ENCODE measurements at regions not wholly inside any gene's neighbourhood (a gene's known extent, or its start where the extent isn't known, plus 50 kb on each side); places are given as distances from the start of the nearest gene placed in this dataset.

DNA sequence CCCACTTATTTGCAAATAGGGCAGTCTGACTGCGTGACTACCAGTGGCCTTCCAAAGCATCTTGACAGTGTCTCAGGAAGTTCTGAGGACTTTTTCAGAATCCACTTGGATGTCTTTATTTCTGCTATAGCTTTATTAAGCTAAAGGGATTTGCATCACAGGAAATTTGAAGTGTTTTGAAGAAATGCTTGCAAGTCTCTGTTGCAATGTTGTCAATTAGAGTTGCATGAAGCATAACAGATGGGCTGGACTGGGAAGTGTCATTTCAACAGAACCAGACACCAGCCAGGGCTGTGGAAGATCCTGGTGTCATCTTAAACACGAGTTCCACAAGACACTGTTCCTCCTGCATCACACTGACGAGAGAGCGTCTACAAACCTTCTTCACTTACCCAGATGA lies 224.5 kb downstream of the EN1 start:
- no peak overlapping the region for H3K27ac Mint-ChIP-seq
- Histone ChIP-seq H3K27ac (ENCODE audit: low read depth in 1 of 2, low read length in 2 of 2) (no peak overlapping the region), H3K4me3 (ENCODE audit: low read length) (no peak overlapping the region), H3K27me3 (ENCODE audit: control insufficient read depth in 1 of 2, insufficient read depth in 2 of 2, low read length in 2 of 2) (no peaks in the 10 kb centered on the region), H3K4me1 (ENCODE audit: insufficient read depth, low read length) (no peaks in the 10 kb centered on the region), H3K36me3 (ENCODE audit: insufficient read depth, low read length) (no peaks in the 10 kb centered on the region), H3K9me3 (ENCODE audit: control insufficient read depth in 1 of 2, insufficient read depth in 1 of 2, low read length in 2 of 2) (no peaks in the 10 kb centered on the region)
- DNase-seq (no peak), ATAC-seq (ENCODE audit: poor library complexity) (no peak)
- peaks cover 24% of the 10 kb centered on the region for H3K27me3 Mint-ChIP-seq
- no peaks in the 10 kb centered on the region for H3K4me1 Mint-ChIP-seq (ENCODE audit: low read depth)
- intact Hi-C loops (cut with DNase I, micrococcal nuclease) = no loop called here
- no peaks in the 10 kb centered on the region for H3K36me3 Mint-ChIP-seq (ENCODE audit: low read depth)
- no peaks in the 10 kb centered on the region for H3K9me3 Mint-ChIP-seq
- TF ChIP-seq, protein P1, sequence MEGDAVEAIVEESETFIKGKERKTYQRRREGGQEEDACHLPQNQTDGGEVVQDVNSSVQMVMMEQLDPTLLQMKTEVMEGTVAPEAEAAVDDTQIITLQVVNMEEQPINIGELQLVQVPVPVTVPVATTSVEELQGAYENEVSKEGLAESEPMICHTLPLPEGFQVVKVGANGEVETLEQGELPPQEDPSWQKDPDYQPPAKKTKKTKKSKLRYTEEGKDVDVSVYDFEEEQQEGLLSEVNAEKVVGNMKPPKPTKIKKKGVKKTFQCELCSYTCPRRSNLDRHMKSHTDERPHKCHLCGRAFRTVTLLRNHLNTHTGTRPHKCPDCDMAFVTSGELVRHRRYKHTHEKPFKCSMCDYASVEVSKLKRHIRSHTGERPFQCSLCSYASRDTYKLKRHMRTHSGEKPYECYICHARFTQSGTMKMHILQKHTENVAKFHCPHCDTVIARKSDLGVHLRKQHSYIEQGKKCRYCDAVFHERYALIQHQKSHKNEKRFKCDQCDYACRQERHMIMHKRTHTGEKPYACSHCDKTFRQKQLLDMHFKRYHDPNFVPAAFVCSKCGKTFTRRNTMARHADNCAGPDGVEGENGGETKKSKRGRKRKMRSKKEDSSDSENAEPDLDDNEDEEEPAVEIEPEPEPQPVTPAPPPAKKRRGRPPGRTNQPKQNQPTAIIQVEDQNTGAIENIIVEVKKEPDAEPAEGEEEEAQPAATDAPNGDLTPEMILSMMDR (IDR thresholded peaks at IDR 0.05) = no peak
- ChIA-PET POLR2A (no interaction called here), CTCF (no interaction called here)
- H3K4me3 Mint-ChIP-seq = no peak overlapping the region

DNA sequence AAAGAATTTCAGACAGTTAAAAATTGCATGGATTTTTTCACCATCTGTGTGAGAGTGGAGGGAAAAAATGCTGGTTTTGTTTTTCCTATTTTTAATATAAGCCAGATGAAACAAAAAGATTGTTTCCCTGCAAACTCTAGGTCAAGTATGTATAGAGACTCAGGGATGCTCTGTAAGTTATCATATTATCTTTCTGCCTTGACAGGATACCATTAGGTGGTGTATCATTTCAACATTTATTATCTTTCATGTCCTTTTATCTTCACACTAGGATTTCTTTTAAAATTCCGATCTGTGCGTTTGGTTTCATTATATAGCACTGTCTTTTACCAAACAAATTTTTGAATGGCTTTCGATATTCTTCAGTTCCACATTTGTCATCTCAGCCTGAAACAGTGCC lies 225.3 kb downstream of the EN1 start:
- H3K27me3 ChIP-seq (ENCODE audit: control insufficient read depth in 1 of 2, insufficient read depth in 2 of 2, low read length in 2 of 2) = no peaks in the 10 kb centered on the region
- no peak overlapping the region for H3K27ac ChIP-seq (ENCODE audit: low read depth in 1 of 2, low read length in 2 of 2)
- H3K36me3 ChIP-seq (ENCODE audit: insufficient read depth, low read length) = no peaks in the 10 kb centered on the region
- H3K36me3 Mint-ChIP-seq (ENCODE audit: low read depth) = no peaks in the 10 kb centered on the region
- peaks cover 24% of the 10 kb centered on the region for H3K27me3 Mint-ChIP-seq
- intact Hi-C loops (cut with DNase I, micrococcal nuclease) = no loop called here
- DNase-seq (no peak), ATAC-seq (ENCODE audit: poor library complexity) (no peak)
- no peaks in the 10 kb centered on the region for H3K4me1 Mint-ChIP-seq (ENCODE audit: low read depth)
- H3K4me3 ChIP-seq (ENCODE audit: low read length) = no peak overlapping the region
- POLR2A ChIA-PET = no interaction called here
- H3K27ac Mint-ChIP-seq = no peak overlapping the region
- no peaks in the 10 kb centered on the region for H3K9me3 Mint-ChIP-seq
- H3K4me1 ChIP-seq (ENCODE audit: insufficient read depth, low read length) = no peaks in the 10 kb centered on the region
- TF ChIP-seq, protein P1 (IDR thresholded peaks at IDR 0.05) = no peak
- no peak overlapping the region for H3K4me3 Mint-ChIP-seq
- H3K9me3 ChIP-seq (ENCODE audit: control insufficient read depth in 1 of 2, insufficient read depth in 1 of 2, low read length in 2 of 2) = no peaks in the 10 kb centered on the region
- CTCF ChIA-PET = no interaction called here

DNA sequence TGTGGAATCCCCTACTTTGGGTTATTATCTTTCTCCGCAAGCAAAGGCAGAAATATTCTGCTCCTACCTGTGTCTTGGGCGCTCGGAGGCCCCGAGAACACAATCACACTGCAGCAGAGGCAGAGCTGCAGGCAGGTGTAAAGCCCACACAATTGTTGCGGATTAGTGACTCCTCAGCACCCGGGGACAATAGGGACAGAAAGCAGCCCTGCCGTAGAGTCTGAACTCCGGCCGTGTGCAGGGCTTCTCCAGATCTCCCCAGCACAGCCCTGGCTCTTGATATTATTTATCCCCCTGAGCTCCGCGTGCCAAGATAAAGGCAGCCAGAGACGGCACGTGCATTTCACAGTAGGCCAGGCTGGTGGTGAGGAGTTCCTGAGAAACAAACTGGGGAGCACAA lies 229.2 kb downstream of the EN1 start:
- ChIA-PET POLR2A (no interaction called here), CTCF (no interaction called here)
- Mint-ChIP-seq H3K36me3 (ENCODE audit: low read depth) (no peaks in the 10 kb centered on the region), H3K27me3 (peaks cover 24% of the 10 kb centered on the region), H3K27ac (no peak overlapping the region), H3K4me3 (no peak overlapping the region), H3K9me3 (no peaks in the 10 kb centered on the region), H3K4me1 (ENCODE audit: low read depth) (no peaks in the 10 kb centered on the region)
- DNase-seq = no peak
- Histone ChIP-seq H3K4me3 (ENCODE audit: low read length) (no peak overlapping the region), H3K27ac (ENCODE audit: low read depth in 1 of 2, low read length in 2 of 2) (no peak overlapping the region), H3K27me3 (ENCODE audit: control insufficient read depth in 1 of 2, insufficient read depth in 2 of 2, low read length in 2 of 2) (peaks cover 0 to 5% of the 10 kb centered on the region in 2 experiments), H3K36me3 (ENCODE audit: insufficient read depth, low read length) (no peaks in the 10 kb centered on the region), H3K4me1 (ENCODE audit: insufficient read depth, low read length) (no peaks in the 10 kb centered on the region), H3K9me3 (ENCODE audit: control insufficient read depth in 1 of 2, insufficient read depth in 1 of 2, low read length in 2 of 2) (peaks cover 0 to 3% of the 10 kb centered on the region in 2 experiments)
- TF ChIP-seq, protein P1 (IDR thresholded peaks at IDR 0.05) = no peak
- intact Hi-C loops (cut with DNase I, micrococcal nuclease) = no loop called here
- no peak for ATAC-seq (ENCODE audit: poor library complexity)
